GM12874 (cell line): ENCODE measurements at regions not wholly inside any gene's neighbourhood (a gene's known extent, or its start where the extent isn't known, plus 50 kb on each side); places are given as distances from the start of the nearest gene placed in this dataset.

Experiments
- TF ChIP-seq, protein P1 (sequence below): IDR thresholded peaks from 2 replicates; pipeline ENCODE4 v1.5.1; 2011; ENCODE audit warnings: low read depth, mild to moderate bottlenecking, control low read depth, low read length, moderate library complexity; ENCODE audit not compliant: insufficient read depth

DNA sequence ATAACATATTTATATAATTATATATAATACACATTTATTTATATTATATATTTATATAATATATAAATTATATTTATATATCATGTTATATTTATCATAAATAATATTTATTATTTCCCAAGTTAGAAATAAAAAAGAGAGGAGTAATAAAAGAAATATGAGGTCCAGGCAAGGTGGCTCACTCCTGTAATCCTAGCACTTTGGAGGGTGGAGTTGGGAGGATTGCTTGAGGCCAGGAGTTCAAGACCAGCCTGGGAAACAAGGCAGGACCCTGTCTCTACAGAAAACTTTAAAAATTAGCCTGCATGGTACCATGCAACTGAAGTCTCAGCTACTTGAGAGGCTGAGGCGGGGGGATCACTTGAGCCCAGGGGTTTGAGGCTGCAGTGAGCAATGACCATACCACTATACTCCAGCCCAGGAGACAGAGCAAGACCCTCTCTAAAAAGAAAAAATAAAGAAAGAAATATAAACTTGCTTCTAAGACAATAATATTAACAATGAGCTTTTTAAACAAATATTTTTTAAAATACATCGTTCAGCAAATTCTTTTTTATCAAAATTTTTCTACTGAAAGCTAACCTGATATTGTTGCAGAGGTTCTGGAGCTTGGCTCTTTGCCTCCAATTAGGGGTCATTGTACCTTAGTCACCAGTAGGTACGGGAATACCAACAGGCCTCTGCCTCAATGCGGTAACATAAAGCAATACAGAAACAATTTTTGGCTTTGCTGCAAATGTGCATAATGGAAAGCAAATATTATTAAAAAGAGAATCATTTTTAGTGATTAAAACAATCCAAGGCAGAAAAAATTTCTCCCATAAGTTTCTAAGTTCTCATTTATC is 290.0 kb downstream of the SETD4 start:
- TF ChIP-seq, protein P1, sequence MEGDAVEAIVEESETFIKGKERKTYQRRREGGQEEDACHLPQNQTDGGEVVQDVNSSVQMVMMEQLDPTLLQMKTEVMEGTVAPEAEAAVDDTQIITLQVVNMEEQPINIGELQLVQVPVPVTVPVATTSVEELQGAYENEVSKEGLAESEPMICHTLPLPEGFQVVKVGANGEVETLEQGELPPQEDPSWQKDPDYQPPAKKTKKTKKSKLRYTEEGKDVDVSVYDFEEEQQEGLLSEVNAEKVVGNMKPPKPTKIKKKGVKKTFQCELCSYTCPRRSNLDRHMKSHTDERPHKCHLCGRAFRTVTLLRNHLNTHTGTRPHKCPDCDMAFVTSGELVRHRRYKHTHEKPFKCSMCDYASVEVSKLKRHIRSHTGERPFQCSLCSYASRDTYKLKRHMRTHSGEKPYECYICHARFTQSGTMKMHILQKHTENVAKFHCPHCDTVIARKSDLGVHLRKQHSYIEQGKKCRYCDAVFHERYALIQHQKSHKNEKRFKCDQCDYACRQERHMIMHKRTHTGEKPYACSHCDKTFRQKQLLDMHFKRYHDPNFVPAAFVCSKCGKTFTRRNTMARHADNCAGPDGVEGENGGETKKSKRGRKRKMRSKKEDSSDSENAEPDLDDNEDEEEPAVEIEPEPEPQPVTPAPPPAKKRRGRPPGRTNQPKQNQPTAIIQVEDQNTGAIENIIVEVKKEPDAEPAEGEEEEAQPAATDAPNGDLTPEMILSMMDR: no peak

DNA sequence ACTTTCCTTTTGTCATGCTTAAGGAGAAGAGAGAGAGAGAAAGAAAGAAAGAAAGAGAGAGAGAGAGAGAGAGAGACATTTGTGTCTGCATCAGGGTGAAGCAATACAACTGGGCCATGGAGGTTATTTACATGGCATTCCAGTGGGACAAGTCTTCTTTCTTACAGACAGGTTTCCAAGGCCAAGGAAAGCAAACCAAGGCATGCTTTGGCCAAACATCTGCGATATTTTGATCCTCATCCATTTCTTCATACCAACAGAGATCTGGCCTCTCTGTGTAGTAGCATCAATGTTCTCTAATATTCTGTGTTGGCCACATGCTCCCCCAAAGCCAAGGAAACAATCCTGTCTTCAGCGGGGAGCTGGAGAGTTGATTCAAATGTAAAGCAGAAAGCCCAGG is 292.1 kb downstream of the SETD4 start:
- TF ChIP-seq, protein P1: no peak

DNA sequence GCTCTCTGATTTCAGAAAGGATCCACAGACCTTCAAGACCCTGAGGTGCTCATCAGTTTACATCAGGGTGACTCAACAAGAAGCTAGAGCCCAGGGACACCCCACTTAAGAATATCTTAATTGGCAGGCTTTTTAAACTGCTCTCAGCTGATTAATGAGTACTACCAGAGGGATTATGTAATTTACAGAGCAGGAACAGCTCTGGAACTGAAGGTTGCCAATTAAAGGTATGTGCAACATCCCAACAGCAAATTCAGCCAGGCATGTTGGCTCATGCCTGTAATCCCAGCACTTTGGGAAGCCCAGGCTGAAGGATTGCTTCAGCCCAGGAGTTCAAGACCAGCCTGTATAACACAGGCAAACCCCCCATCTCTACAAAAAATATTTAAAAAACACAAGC is 295.7 kb downstream of the SETD4 start:
- TF ChIP-seq, protein P1: no peak

DNA sequence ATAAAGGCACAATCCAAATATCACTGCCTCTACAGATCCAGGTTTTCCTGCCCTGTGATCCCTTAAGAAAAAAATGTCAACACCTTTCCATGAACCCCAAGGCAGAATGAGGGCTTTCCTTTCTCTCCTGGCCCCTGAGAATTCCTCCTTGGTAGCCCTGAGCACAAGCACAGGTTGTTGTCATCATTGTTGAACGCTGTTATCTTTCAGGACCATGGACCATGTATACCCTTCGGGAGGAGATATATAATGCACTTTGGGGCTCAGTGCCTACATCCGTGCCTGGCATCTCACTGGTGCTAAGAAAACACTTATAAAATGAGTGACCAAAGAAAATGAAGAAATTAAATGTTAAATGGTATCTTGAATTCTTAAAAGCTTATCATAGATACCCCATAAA is 296.2 kb downstream of the SETD4 start:
- TF ChIP-seq, protein P1: no peak

DNA sequence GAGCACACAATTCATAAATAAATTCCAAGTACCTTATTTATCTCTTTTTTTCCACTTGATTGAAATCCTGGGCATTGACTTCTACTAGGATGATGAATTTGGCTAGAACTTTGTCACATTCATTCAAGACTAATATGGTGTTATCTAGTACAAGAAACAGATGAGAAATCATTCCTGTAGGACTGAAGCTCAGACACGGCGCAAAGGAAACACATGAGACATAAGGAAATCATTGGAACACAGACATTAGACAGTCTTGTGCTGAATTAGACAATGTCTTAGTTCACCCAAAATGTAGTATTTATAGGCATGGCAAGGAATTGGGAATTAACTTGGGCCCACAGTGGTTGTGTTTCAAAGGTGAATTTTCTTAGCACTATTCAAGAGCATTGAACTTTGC is 305.7 kb downstream of the SETD4 start:
- TF ChIP-seq, protein P1: no peak

DNA sequence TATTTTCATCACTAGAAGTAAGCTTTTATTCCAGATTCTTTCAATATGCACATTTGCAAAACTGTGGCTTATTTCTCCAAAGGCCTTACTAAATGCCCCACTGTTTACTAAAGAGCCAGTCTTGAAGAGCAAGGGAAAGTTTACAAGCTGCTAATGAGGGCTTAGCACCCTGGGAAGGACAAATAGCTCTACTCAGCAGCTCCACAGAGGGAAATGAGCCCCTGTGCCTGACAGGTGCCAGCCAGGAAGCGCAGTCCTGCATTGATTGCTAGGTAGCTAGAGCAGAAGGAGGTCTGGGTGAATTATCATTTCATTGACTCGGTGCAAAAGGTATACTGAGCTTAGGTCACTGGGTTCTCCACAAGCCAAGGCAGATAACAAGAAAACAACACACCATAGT is 307.0 kb downstream of the SETD4 start:
- TF ChIP-seq, protein P1: no peak

DNA sequence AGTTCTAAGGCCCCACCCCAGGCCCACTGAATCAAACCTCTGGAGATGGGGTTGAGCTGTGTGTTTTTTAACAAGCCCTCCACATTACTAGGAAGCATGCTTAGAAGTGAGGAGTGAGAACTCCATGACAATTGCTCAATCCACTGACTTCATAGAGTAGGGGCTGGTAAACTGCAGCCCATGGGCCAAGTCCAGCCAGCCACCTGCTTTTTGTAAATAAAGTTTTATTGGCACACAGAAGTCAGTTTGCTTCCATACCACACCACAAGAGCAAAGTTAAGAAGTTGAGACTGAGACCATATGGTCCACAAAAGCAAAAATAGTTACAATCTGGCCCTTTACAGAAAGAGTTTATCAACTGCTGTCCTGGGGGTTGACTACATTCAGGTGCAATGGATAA is 309.2 kb downstream of the SETD4 start:
- TF ChIP-seq, protein P1: no peak

DNA sequence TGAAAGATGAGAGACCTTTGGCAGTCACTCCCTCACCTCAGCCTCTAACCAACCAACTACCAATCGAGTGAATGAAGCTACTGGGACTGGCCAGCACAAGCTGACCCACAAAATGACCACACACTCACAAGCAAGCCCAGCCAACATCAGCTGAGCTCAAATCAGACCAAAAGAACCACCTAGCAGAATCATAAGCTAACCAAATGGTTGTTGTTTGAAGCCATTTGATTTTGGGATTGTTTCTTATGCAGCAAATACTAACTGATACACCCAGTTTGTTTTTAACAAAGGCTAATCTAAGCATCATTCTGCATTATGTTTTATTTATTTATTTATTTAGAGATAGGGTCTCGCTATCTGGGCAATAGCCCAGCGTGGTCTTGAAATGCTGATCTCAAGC is 310.4 kb downstream of the SETD4 start:
- TF ChIP-seq, protein P1: no peak
